H9 (cell line): ENCODE measurements at regions not wholly inside any gene's neighbourhood (a gene's known extent, or its start where the extent isn't known, plus 50 kb on each side); places are given as distances from the start of the nearest gene placed in this dataset.

Source experiments
- DNase-seq: peaks from one replicate; pipeline ENCODE4 v3.0.0-alpha.2; 2017
- H2AFZ ChIP-seq: one replicate; pipeline ENCODE4 v1.6.1; 2013; ENCODE audit warnings: mild to moderate bottlenecking, low read length, control low read depth, moderate library complexity
- H2AK5ac ChIP-seq: 2 replicates; pipeline ENCODE4 v1.6.1; 2013; ENCODE audit warnings: low read length, control low read depth, mixed read lengths; ENCODE audit not compliant: insufficient read length
- H2BK120ac ChIP-seq: one replicate; pipeline ENCODE4 v1.6.1; 2013; ENCODE audit warnings: low read depth, mild to moderate bottlenecking, low read length, control low read depth, inconsistent platforms; ENCODE audit not compliant: poor library complexity, severe bottlenecking
- H2BK12ac ChIP-seq: 2 replicates; pipeline ENCODE4 v1.6.1; 2013; ENCODE audit warnings: low read length, control low read depth, mixed read lengths, low read depth; ENCODE audit not compliant: insufficient read length
- H2BK15ac ChIP-seq: 2 replicates; pipeline ENCODE4 v1.6.1; 2013; ENCODE audit warnings: low read depth, low read length, control low read depth
- H2BK20ac ChIP-seq: one replicate; pipeline ENCODE4 v1.6.1; 2013; ENCODE audit warnings: low read depth, mild to moderate bottlenecking, low read length, control low read depth, inconsistent platforms; ENCODE audit not compliant: poor library complexity, severe bottlenecking
- H2BK5ac ChIP-seq: 2 replicates; pipeline ENCODE4 v1.6.1; 2013; ENCODE audit warnings: low read length, control low read depth, mixed read lengths; ENCODE audit not compliant: insufficient read length
- H3K14ac ChIP-seq: 2 replicates; pipeline ENCODE4 v1.6.1; 2013; ENCODE audit warnings: low read length, control low read depth; ENCODE audit not compliant: insufficient read depth
- H3K18ac ChIP-seq: 2 replicates; pipeline ENCODE4 v1.6.1; 2013; ENCODE audit warnings: low read depth, mild to moderate bottlenecking, mixed read lengths, low read length, control low read depth; ENCODE audit not compliant: insufficient read length
- H3K23ac ChIP-seq: 2 replicates; pipeline ENCODE4 v1.6.1; 2013; ENCODE audit warnings: low read length, control low read depth, mixed read lengths, low read depth; ENCODE audit not compliant: insufficient read length
- H3K23me2 ChIP-seq: 2 replicates; pipeline ENCODE4 v1.6.1; 2013; ENCODE audit warnings: low read depth, mild to moderate bottlenecking, mixed read lengths, low read length, control low read depth; ENCODE audit not compliant: insufficient read length, poor library complexity, severe bottlenecking
- H3K27ac ChIP-seq: 2 replicates; pipeline ENCODE4 v1.5.1; 2013; ENCODE audit warnings: low read length, control low read depth, mixed read lengths, low read depth; ENCODE audit not compliant: insufficient read length
- H3K27me3 ChIP-seq: 2 replicates; pipeline ENCODE4 v1.6.1; 2013; ENCODE audit warnings: low read length, control low read depth, inconsistent platforms; ENCODE audit not compliant: insufficient read depth
- H3K4ac ChIP-seq: 2 replicates; pipeline ENCODE4 v1.6.1; 2013; ENCODE audit warnings: low read depth, mild to moderate bottlenecking, control low read depth, inconsistent platforms, low read length, moderate library complexity
- H3K4me1 ChIP-seq: 2 replicates; pipeline ENCODE4 v1.6.1; 2013; ENCODE audit warnings: low read length, control low read depth, inconsistent platforms; ENCODE audit not compliant: insufficient read depth
- H3K4me2 ChIP-seq: 2 replicates; pipeline ENCODE4 v1.6.1; 2013; ENCODE audit warnings: low read length, control low read depth, mixed read lengths; ENCODE audit not compliant: insufficient read length, insufficient read depth
- H3K56ac ChIP-seq: 2 replicates; pipeline ENCODE4 v1.6.1; 2013; ENCODE audit warnings: low read depth, mild to moderate bottlenecking, mixed read lengths, low read length, control low read depth; ENCODE audit not compliant: insufficient read length
- H3K79me1 ChIP-seq: 2 replicates; pipeline ENCODE4 v1.6.1; 2013; ENCODE audit warnings: low read depth, mild to moderate bottlenecking, moderate library complexity, low read length, control low read depth, inconsistent platforms; ENCODE audit not compliant: insufficient read depth, poor library complexity, severe bottlenecking
- H3K79me2 ChIP-seq: 2 replicates; pipeline ENCODE4 v1.6.1; 2013; ENCODE audit warnings: low read length, control low read depth, inconsistent platforms; ENCODE audit not compliant: insufficient read depth
- H3K9ac ChIP-seq: 2 replicates; pipeline ENCODE4 v1.6.1; 2013; ENCODE audit warnings: low read length, control low read depth, mixed read lengths; ENCODE audit not compliant: insufficient read length; ENCODE audit errors: extremely low read depth
- H3K9me3 ChIP-seq: one replicate; pipeline ENCODE4 v1.6.1; 2013; ENCODE audit warnings: low read depth, low read length, inconsistent platforms; ENCODE audit not compliant: control insufficient read depth
- H3T11ph ChIP-seq: one replicate; pipeline ENCODE4 v1.6.1; 2013; ENCODE audit warnings: mild to moderate bottlenecking, low read length, control low read depth, inconsistent platforms
- H4K20me1 ChIP-seq: one replicate; pipeline ENCODE4 v1.6.1; 2013; ENCODE audit not compliant: control insufficient read depth, insufficient read length, insufficient read depth
- H4K5ac ChIP-seq: 2 replicates; pipeline ENCODE4 v1.6.1; 2013; ENCODE audit warnings: low read depth, mild to moderate bottlenecking, mixed read lengths, low read length, control low read depth; ENCODE audit not compliant: insufficient read length
- H4K8ac ChIP-seq: replicated peaks from 2 replicates; pipeline ENCODE4 v1.6.1; 2013; ENCODE audit warnings: low read length, control low read depth, mixed read lengths, low read depth; ENCODE audit not compliant: insufficient read length
- H4K91ac ChIP-seq: 2 replicates; pipeline ENCODE4 v1.6.1; 2013; ENCODE audit warnings: low read depth, mild to moderate bottlenecking, moderate library complexity, mixed read lengths, low read length, control low read depth; ENCODE audit not compliant: insufficient read length
- H3K27ac Mint-ChIP-seq, 3 experiments: 2 replicates in 2 of 3; 3 replicates in 1 of 3; pipeline ENCODE4 v1.8.0; 2020 to 2021; ENCODE audit warnings: mixed read lengths in 3 of 3, mild to moderate bottlenecking in 1 of 3, moderate library complexity in 1 of 3
- H3K27me3 Mint-ChIP-seq: 2 replicates; pipeline ENCODE4 v1.8.0; 2021; ENCODE audit warnings: low read depth, mild to moderate bottlenecking, moderate library complexity, mixed read lengths
- H3K36me3 Mint-ChIP-seq, 3 experiments: 2 replicates in 2 of 3; 3 replicates in 1 of 3; pipeline ENCODE4 v1.8.0; 2020 to 2021; ENCODE audit warnings: low read depth in 3 of 3, mixed read lengths in 3 of 3; ENCODE audit not compliant: insufficient read depth in 1 of 3
- H3K4me1 Mint-ChIP-seq, 2 experiments: 2 replicates each; pipeline ENCODE4 v1.8.0; 2020; ENCODE audit warnings: mixed read lengths in 2 of 2
- H3K4me3 Mint-ChIP-seq, 2 experiments: 2 replicates in 1 of 2; 3 replicates in 1 of 2; pipeline ENCODE4 v1.8.0; 2020 to 2021; ENCODE audit warnings: mild to moderate bottlenecking in 2 of 2, mixed read lengths in 2 of 2, moderate library complexity in 1 of 2
- H3K9me3 Mint-ChIP-seq, 2 experiments: 2 replicates in 1 of 2; 3 replicates in 1 of 2; pipeline ENCODE4 v1.8.0; 2020; ENCODE audit warnings: mild to moderate bottlenecking in 2 of 2, mixed read lengths in 2 of 2, moderate library complexity in 1 of 2
- CTCF ChIP-seq: fragments of 200-600 bp; sonication (generic); conservative IDR thresholded peaks from 3 replicates; pipeline ENCODE4 v1.8.0; 2021; ENCODE audit warnings: antibody characterized with exemption, mild to moderate bottlenecking

- H2BK15ac ChIP-seq: no peak overlapping the region
- Mint-ChIP-seq H3K27ac (no peak overlapping the region), H3K36me3 (no peaks in the 10 kb centered on the region; a peak in 1 of 7 replicates), H3K27me3 (peaks cover 1% of the 10 kb centered on the region; the same call in 1 of the 2 replicates), H3K4me3 (no peak overlapping the region), H3K4me1 (peaks cover 4 to 5% of the 10 kb centered on the region in 2 experiments), H3K9me3 (peaks cover 6 to 8% of the 10 kb centered on the region in 2 experiments; a peak in 3 of 5 replicates)
- H3K14ac ChIP-seq: no peak overlapping the region
- H2BK12ac ChIP-seq: no peak overlapping the region
- DNase-seq: no peak
- H2AK5ac ChIP-seq: no peak overlapping the region
- no peak overlapping the region for H2BK5ac ChIP-seq
- TF ChIP-seq CTCF: no peak
- H2AFZ ChIP-seq: no peak overlapping the region
- H3K9me3 ChIP-seq: no peaks in the 10 kb centered on the region
- H3K18ac ChIP-seq: no peak overlapping the region
- H4K8ac ChIP-seq: no peak overlapping the region
- H3K23ac ChIP-seq: no peak overlapping the region
- no peak overlapping the region for H4K91ac ChIP-seq
- no peak overlapping the region for H3K4me2 ChIP-seq
- H3K9ac ChIP-seq: no peak overlapping the region
- H3K79me2 ChIP-seq: no peaks in the 10 kb centered on the region
- H3T11ph ChIP-seq: no peak overlapping the region
- no peak overlapping the region for H3K56ac ChIP-seq
- H3K23me2 ChIP-seq: no peaks in the 10 kb centered on the region
- no peak overlapping the region for H2BK20ac ChIP-seq
- H4K5ac ChIP-seq: no peak overlapping the region
- H4K20me1 ChIP-seq: no peaks in the 10 kb centered on the region
- H3K4ac ChIP-seq: no peak overlapping the region
- H3K4me1 ChIP-seq: no peaks in the 10 kb centered on the region; the same call in 1 of the 2 replicates
- no peaks in the 10 kb centered on the region for H3K79me1 ChIP-seq
- no peaks in the 10 kb centered on the region for H3K27me3 ChIP-seq
- no peak overlapping the region for H2BK120ac ChIP-seq
- H3K27ac ChIP-seq: no peak overlapping the region
Observed at GRCh38 chr4:16418814-16419213, 192.5 kb upstream of the TAPT1 start.
